Stimulated activated CD4-positive, alpha-beta T cell treated with anti-CD3 and anti-CD28 coated beads, TNF-alpha, amount 100 ng/mL, for 24 hours (primary cell): ENCODE measurements at regions not wholly inside any gene's neighbourhood (a gene's known extent, or its start where the extent isn't known, plus 50 kb on each side); places are given as distances from the start of the nearest gene placed in this dataset.
"Not testable (repeated sequence)": the region's sequence is repeated elsewhere in the genome, so short reads cannot be mapped to it uniquely, and the experiment has no call there.

Source experiments
- DNase-seq, 3 experiments: peaks; one replicate each; pipeline ENCODE4 v3.0.0-alpha.2; 2020; ENCODE audit warnings: low read depth in 3 of 3

DNA sequence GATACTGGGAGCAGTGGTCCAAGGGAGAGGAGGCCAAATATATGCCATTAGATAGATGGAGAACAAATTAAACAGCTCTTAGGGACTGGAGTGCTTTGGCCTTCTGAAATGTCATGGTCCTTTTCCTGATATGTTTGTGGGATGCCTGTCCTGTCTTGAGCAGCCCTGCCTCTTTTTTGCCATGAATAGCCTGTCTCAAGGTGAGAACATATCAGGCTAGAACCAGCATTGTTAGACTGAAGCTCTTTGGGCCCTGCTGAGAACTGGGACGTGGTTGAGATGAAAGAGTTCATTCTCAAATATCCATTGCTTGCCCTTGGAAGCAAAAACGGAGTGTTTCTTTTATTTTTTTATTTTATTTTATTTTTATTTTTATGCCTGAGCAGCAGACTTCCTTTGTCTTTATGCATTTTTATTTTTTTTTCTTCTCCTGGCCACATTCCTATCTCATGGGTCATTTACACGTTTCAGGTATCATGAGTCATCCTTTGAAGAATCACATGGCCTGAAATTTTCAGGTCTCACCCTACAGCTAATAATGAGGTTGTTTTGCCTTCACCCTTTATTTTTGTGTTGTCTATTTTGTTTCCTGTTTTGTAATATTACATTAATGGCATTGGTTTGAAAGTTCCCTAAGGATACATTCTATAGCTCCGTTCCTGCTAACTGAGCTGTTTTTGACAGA, 371.4 kb downstream of the PSAT1 start:
- DNase-seq = no peak

DNA sequence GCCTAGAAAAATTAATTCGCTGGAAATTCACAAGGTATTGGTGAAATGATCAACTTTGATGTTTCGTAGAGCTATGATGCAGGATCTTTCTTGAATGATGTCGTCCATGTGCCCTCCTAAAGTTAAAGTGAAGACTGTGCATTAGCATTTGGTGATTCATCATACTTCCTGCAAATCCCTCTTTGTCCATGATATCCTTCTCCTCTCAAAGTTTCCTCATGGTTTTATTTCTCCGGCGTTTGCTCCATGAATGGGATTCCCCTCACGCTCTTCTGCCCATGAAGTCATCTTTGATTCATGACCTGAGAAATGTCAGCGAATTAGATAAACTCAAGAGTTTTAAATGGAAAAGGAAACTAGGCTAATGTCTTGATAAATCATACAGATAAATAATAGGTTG, 372.7 kb downstream of the PSAT1 start:
- DNase-seq = no peak

DNA sequence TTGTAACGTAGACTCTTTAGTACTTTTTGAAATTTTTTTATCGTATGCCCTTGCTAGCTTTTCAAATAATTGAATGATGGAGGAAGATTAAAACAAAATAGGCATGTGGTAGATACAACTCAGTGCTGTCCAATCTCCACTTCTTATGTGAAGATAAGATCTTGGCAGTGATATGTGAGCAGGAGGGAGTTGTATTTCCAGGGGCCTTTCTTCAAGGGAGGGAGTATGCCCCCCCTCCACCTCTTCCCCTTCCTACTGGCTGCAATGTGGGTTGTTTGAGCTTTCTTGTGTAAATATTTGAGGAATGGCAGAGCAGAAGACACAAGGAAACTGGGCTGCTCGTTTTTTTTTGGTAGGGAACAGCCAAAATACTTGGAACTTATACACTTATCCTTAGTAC, 374.9 kb downstream of the PSAT1 start:
- DNase-seq = no peak

DNA sequence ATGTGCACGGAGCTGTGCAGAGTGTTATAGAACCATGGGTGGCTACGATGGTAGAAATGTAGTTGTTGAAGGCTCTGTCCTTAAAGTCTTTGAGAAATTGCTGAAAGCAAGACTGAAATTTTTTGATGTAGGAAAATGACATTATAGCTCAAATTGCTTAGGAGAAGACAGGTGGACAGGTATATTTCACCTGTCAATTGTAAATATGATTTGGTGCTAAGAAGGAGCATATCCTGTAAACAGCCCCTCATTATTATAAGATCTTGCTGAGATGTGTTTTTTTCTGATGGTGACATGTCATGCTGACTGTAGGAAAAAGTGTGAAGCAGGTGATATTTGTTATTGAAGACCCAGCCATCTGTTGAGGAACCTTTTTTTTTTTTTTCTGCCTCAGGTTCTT, 377.9 kb downstream of the PSAT1 start:
- DNase-seq = no peak

DNA sequence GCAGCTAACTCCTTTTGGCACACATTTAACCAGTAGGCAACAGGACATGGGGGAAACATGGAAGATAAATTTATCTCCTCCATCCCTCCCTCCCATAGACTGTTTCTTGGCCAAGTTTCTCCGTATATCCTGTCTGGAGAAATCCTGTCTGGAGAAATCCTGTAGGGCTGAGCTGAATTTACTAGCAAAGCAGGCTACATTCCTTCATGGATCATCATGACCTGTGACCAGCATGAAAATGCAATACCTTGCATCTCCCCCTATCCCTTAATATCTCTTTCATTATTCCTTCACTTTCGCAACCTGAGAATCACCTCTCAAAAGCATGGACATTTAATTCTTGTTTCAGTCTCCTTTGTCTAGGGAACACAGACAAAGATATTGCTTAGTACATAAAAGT, 379.1 kb downstream of the PSAT1 start:
- DNase-seq = no peak

DNA sequence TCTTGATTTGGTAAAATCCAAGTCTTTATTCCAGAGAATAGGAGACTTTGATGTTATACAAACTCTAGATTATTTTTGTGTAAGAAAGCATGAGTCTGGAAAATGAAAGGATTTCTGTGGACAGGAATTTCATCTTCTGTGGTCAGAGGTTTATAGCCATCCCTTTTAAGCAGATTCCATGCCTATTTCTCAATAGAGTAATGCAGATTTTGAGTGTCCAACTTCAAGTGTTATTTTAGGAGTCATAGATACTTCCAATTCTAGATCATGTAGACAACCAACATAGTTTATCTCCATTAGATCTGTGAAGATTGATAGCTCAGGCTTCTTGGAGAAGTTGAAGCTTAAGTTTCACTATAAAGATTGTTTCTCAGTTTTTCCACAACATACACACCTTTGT, 379.7 kb downstream of the PSAT1 start:
- DNase-seq = no peak

DNA sequence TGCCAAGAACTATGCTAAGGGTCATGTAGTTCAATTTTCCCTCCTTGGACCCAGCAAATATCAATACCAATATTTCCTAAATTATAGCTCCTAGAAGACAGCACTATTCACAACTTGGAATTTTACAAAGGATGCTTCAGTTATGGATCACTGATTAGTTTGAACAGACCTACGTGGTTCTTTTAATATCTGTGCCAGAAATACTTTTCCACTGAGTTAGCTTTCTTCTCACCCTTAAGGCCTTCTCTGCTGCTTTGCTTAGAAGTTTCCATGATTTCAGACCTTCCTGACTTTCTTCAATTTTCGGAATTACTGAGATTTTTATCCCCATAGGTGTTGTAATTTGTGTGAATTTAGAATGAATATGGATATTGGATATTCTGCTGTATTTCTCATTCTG, 380.4 kb downstream of the PSAT1 start:
- no peak for DNase-seq

DNA sequence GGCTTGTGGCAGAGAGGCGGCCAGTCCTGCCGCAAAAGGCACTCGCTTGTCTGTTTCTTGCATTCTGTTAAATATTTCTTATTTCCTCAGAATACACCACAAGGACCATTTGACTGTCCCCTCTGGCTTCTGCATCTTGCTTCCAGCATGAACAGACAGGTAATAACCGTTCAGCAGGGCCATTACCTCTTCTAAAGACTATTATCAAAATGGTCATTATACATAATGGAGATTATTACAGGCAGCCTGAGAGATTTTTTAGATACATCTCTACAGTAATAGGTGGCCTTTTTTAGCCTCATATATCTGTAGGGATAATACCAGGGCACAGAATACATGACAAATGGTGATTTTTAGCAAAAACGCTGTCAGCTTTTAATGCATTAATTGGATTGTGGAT, 382.0 kb downstream of the PSAT1 start:
- no peak for DNase-seq

DNA sequence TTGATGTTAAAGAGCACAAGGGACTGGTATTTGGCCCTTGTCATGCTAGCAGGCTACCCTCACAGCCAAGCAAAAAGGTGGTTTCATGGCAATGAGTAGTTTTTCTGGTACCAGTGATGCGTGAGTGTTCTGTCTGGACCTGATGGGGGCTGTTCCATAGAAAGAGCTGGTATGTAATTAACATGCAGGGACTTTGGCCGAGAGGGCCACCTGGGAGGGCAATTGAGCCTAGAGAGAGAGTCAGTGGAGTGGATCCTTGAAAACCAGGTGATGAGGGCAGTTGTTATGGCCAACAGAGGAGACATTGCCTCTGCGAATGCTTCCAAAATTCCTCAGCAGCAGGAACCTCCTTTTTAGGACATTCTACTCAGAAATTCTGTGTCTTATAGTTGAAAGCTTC, 383.3 kb downstream of the PSAT1 start:
- no peak for DNase-seq

DNA sequence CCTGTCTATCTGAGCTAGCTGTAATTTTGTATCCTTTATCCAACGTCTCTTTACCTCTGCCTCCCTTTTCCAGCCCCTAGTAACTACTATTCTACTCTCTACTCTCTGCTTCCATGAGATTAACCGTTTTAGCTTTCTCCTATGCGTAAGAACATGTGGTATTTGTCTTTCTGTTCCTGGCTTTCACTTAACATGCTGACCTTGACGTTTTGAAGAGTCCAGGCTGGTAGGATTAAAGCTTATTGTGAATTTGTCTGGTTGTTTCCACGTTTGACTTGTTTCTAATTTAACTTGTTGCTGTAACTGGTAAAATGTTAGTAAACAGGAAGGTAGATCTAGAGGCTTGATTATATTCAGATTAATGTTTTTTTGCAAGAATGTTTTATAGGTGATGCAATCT, 385.3 kb downstream of the PSAT1 start:
- DNase-seq = no peak

DNA sequence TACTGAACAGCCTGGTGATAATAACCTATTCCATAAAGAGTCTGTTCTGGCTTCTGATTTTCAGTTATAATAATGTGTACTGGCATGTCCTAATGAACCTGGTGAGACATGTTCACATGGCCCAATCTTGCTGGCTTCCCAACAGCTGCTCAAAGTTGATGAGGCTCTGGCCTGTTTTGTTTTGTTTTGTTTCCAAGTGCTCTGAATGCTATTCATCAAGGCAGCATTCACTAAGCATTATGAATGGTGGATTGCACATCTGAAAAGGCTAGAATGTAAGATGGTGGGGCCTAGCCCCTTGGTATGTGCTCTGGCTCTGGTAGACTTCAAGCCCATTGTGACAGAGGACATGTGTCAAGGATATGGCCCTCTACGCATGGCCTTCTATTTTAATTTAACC, 388.5 kb downstream of the PSAT1 start:
- no peak for DNase-seq

DNA sequence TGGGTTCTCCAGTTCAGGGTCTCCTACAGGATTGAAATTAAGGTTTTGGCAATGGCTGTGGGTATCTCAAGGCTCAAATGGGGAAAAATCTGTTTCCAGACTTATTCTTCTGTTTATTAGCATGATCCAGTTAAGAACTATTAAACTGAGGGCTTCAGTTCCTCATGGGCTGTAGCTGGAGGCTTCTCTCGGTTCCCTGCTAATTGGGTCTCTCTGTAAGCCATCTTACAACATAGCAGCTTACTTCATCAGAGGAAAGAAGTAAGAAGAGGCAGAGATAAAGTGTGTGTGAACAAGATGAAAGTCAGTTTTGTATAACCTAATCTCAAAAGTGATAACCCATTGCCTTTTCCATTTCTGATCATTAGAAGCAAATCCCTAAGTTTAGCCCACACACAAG, 391.9 kb downstream of the PSAT1 start:
- no peak for DNase-seq

DNA sequence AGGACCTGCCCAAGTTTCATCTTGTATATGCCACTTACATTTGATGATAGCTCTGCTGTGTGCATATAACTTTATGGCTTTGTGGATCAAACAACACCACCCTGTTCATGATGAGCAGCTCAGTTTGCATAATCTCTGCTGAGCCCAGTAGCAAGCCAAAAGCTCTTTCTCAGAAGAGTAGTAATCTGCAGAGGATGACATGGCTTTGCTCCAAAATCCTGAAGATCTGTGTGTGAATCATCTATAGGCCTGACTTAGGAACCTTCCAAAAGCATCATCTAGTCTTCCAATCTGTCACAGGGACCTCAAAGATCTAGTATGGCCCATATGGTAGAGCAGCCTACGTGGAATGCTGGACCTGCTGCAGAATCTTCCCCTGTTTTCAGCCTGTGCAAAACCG, 394.6 kb downstream of the PSAT1 start:
- DNase-seq = no peak

DNA sequence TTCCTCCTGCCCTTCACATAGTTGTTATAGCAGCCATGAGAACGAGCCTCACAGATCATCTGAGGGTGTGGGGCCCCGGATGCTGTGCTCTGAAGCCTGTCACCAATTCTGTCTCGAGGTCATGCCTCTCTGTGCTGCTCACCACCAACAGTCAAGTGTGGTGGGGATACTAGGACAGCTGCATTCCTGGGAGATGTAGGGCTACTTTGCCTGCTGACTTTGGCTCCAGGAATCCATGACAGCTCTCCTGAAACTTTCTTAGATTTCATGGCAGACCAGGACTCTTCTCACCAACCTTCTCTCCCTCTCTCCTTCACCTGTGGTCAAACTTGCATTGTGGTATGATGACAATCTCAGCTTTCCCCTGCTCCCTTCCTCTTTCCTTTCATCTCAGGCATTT, 395.9 kb downstream of the PSAT1 start:
- no peak for DNase-seq

DNA sequence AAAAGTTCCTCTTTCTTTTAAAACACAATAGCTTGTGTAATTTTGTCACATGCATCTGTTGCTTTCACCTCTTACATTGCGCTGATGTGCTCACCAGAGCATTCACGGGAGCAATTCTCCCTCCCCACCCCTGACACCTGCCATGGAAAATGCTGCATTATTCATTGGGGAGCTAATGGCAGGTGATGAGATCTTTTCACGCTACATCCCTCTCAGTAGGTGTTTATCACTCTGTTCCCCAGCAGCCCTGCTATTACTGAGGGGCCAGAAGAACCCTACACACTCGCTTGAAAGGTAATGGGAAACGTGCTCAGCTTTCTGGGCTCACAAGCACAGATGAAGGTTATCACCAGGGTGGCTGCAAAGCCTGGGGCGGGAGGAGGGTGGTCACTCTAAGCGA, 398.0 kb downstream of the PSAT1 start:
- DNase-seq = no peak

DNA sequence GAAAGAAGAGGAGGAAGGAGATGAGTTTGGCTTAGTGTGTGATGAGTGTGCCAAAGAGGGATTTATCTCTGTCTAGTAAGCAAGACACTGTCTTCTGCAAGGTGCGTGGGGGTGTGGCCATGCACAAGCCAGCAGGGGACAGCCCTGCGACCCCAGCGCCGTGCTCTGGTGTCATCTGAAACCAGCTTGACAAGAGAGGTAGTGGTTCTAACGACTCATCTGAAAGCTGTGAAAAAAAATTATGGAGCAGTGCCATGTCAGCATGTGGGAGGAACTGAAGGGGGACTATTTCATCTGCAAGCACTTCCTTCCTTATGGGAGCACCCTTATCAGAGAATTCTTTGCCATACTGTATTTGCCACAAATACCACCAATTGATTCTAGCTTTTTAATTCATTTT, 398.6 kb downstream of the PSAT1 start:
- DNase-seq = no peak

DNA sequence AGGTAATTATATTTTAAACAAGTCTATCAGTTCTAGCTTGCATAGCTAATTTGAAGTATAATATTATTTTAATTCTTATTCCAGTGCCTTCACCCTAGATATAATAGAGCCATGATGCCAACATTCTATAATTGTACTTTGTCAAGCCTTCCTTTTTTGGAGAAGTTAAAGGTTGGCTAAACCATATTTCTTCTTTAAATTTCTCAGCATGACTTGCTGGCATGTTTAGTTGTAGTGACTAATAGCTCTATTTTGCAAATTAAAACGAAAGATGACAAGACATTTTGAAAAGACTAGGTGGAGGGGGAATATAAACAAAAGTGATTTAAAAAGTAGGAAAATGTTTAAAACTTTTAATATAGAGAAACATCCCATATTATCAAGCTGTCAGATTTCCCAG, 400.7 kb downstream of the PSAT1 start:
- DNase-seq = no peak

DNA sequence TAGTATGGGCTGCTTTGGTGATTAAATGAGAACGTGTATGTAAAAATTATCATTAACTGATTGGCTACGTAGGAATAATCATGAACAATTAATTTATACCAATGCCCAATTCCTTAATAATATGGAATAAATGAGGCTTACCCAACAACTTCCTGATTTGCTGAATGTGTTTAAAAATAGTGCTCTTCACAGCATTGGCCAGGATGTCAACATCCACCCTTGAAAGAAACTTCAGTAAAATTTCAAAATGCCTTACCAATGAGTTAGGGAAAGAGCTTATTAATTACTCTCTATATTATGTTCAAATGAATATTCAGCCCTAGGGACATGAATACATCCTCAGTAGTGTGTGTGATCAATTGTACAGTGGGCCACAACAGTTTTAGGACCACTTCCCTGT, 401.4 kb downstream of the PSAT1 start:
- DNase-seq = no peak

DNA sequence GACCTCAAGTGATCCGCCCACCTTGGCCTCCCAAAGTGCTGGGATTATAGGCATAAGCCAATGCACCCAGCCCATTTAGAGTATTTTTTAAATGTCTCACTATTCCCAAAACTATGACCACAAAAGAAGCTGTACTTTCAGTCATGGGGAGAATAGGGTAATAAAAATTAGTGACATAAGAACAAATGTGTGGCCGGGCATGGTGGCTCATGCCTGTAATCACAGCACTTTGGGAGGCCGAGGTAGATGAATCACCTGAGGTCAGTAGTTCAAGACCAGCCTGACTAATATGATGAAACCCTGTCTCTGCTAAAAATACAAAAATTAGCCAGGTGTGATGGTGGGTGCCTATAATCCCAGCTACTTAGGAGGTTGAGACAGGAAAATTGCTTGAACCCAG, 402.3 kb downstream of the PSAT1 start:
- not testable (repeated sequence) for DNase-seq

DNA sequence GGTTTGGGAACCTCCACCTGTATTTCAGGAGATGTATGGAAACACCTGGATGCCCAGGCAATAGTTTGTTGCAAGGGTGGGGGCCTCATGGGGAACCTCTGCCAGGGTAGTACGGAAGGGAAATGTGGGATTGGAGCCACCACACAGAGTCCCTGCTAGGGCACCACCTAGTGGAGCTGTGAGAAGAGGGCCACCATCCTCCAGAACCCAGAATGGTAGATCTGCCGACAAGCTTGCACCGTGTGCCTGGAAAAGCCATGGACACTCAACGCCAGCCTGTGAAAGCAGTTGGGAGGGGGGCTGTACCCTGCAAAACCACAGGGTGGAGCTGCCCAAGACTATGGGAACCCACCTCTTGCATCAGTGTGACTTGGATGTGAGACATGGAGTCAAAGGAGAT, 407.2 kb downstream of the PSAT1 start:
- not testable (repeated sequence) for DNase-seq

DNA sequence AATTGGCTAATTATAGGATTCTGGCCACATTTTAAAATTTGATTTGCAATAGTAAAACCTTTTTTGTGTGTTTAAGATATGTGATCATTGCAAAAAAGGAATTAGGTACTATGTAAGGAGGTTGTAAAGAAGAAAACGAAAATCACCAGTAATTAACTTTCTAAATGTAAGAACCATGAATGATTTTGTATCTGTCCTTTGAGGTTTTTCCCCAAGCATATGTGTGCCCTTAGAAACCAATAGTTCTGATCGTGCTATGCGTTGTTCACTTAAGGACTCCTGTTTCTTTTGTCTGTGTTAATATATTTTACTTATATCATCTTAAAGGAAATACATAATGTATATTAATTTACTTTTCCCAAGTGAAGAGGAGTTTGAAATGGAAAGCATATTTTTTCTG, 410.2 kb downstream of the PSAT1 start:
- no peak for DNase-seq

DNA sequence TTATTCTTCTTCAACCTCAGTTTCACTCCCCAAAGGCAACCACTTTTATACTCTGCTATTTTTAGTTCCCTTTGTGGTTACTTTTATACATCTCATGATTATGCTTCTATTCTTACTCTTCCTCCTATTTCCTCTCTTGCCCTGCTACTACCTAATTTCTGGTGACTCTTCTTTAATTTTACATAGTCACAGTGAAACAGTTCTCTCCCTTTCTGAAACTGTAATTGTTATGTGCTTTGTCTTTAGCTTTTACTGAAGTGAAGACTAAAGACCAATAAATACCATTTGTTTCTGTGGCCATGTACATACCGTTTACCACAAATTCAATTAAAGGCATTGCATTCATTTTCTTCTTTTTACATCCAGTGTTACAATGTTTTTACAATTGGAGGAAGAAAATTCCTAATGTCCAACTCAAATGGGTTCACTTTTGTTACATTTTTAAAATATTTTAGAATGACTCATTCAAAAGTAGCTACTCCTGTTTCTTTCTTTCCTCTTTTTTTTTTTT, 410.6 kb downstream of the PSAT1 start:
- no peak for DNase-seq

DNA sequence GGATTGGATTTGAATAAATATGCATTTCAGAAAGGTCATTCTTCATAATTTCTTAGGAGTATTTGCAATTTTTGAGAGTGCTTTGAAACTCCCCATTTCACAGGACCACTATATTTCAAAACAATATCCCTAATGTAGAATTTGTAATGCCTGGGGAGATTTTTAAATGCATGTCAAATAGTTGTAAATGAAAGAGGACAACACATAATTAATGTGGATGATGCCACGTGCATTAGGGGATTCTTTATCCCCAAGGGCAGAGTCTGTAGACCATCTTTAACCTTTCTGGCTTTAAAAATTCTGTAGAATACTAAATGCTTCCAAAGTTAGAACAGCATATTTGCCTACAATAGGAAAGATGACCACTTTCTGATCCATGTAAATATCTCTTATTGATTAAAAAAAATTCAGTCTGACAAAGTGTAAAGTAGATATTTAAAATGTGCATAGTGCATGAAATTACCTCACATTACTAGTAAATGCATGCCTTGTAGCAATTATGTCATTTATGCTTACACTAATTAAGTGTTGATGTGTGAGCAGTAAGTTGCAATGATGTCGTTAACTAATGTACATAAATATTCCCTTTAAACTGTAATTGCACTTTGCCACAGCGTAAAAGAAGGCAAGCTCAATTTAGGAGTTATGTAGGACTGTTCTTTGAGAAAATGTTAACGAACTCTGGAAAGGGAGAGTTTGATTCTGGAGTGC, 416.1 kb downstream of the PSAT1 start:
- DNase-seq = no peak
